ENCODE measurements at regions not wholly inside any gene's neighbourhood (a gene's known extent, or its start where the extent isn't known, plus 50 kb on each side); places are given as distances from the start of the nearest gene placed in this dataset.
A peak's percentile ranks its signal among the peaks of the same experiment; 100 is the strongest.

GRCh38 chr15:62835762-62836161 lies 206.8 kb upstream of the TPM1 start:
- Histone ChIP-seq H3K79me2 (ENCODE audit: control insufficient read depth, insufficient read depth, low read length) (no peaks in the 10 kb centered on the region), H3K9me3 (ENCODE audit: control insufficient read depth, insufficient read depth, low read depth, low read length) (no peaks in the 10 kb centered on the region), H3K4me1 (ENCODE audit: control insufficient read depth, extremely low read depth, insufficient read depth, low read length) (no peaks in the 10 kb centered on the region), H4K20me1 (ENCODE audit: control insufficient read depth, extremely low read depth, insufficient read depth, low read length) (no peaks in the 10 kb centered on the region), H3K4me3 (replicated peaks in 1 of 4; ENCODE audit: control extremely low read depth in 1 of 4, insufficient read depth in 1 of 4, low read depth in 3 of 4, low read length in 4 of 4) (no peak overlapping the region), H3K4me2 (ENCODE audit: extremely low read depth, insufficient read depth, low read length) (no peak overlapping the region), H3K36me3 (ENCODE audit: control insufficient read depth, insufficient read depth, low read length) (peaks cover 7% of the 10 kb centered on the region), H2AFZ (ENCODE audit: low read length) (no peak overlapping the region), H3K27me3 (ENCODE audit: control insufficient read depth, insufficient read depth, low read length) (no peaks in the 10 kb centered on the region), H3K27ac (ENCODE audit: insufficient read depth, low read length) (no peak overlapping the region), H3K9ac (ENCODE audit: insufficient read depth, low read length) (no peak overlapping the region)
- TF ChIP-seq EZH2 (IDR thresholded peaks at IDR 0.05; ENCODE audit: low read length, missing control alignments) (no peak), CTCF (conservative IDR thresholded peaks at IDR 0.05 in 1 of 2, IDR thresholded peaks at IDR 0.05 in 1 of 2; ENCODE audit: low read depth in 1 of 2, low read length in 2 of 2) (no peak)
- no peak for DNase-seq (ENCODE audit: low read depth in 2 of 2)

- Histone ChIP-seq H3K9ac (ENCODE audit: insufficient read depth, low read length) (no peak overlapping the region), H3K36me3 (ENCODE audit: control insufficient read depth, insufficient read depth, low read length) (peaks cover 4% of the 10 kb centered on the region), H4K20me1 (ENCODE audit: control insufficient read depth, extremely low read depth, insufficient read depth, low read length) (no peaks in the 10 kb centered on the region), H3K4me1 (ENCODE audit: control insufficient read depth, extremely low read depth, insufficient read depth, low read length) (no peaks in the 10 kb centered on the region), H3K9me3 (ENCODE audit: control insufficient read depth, insufficient read depth, low read depth, low read length) (no peaks in the 10 kb centered on the region), H2AFZ (ENCODE audit: low read length) (no peak overlapping the region), H3K4me3 (replicated peaks in 1 of 4; ENCODE audit: control extremely low read depth in 1 of 4, insufficient read depth in 1 of 4, low read depth in 3 of 4, low read length in 4 of 4) (no peak overlapping the region), H3K4me2 (ENCODE audit: extremely low read depth, insufficient read depth, low read length) (no peak overlapping the region), H3K79me2 (ENCODE audit: control insufficient read depth, insufficient read depth, low read length) (no peaks in the 10 kb centered on the region), H3K27me3 (ENCODE audit: control insufficient read depth, insufficient read depth, low read length) (no peaks in the 10 kb centered on the region), H3K27ac (ENCODE audit: insufficient read depth, low read length) (no peak overlapping the region)
- TF ChIP-seq CTCF (conservative IDR thresholded peaks at IDR 0.05 in 1 of 2, IDR thresholded peaks at IDR 0.05 in 1 of 2; ENCODE audit: low read depth in 1 of 2, low read length in 2 of 2) = no peak
- no peak for TF ChIP-seq EZH2 (IDR thresholded peaks at IDR 0.05; ENCODE audit: low read length, missing control alignments)
- peak in 1 of 2 donors; percentile 63 for DNase-seq (ENCODE audit: low read depth in 2 of 2)
Observed at GRCh38 chr15:62840526-62841268, 201.8 kb upstream of the TPM1 start.

GRCh38 chr15:62841269-62841628 lies 201.3 kb upstream of the TPM1 start:
- Histone ChIP-seq H3K4me2 (ENCODE audit: extremely low read depth, insufficient read depth, low read length) (no peak overlapping the region), H2AFZ (ENCODE audit: low read length) (no peak overlapping the region), H3K4me1 (ENCODE audit: control insufficient read depth, extremely low read depth, insufficient read depth, low read length) (no peaks in the 10 kb centered on the region), H3K27me3 (ENCODE audit: control insufficient read depth, insufficient read depth, low read length) (no peaks in the 10 kb centered on the region), H3K4me3 (replicated peaks in 1 of 4; ENCODE audit: control extremely low read depth in 1 of 4, insufficient read depth in 1 of 4, low read depth in 3 of 4, low read length in 4 of 4) (no peak overlapping the region), H3K9ac (ENCODE audit: insufficient read depth, low read length) (no peak overlapping the region), H4K20me1 (ENCODE audit: control insufficient read depth, extremely low read depth, insufficient read depth, low read length) (no peaks in the 10 kb centered on the region), H3K79me2 (ENCODE audit: control insufficient read depth, insufficient read depth, low read length) (no peaks in the 10 kb centered on the region), H3K9me3 (ENCODE audit: control insufficient read depth, insufficient read depth, low read depth, low read length) (no peaks in the 10 kb centered on the region), H3K27ac (ENCODE audit: insufficient read depth, low read length) (no peak overlapping the region), H3K36me3 (ENCODE audit: control insufficient read depth, insufficient read depth, low read length) (no peaks in the 10 kb centered on the region)
- peak in 1 of 2 donors; percentile 76 for DNase-seq (ENCODE audit: low read depth in 2 of 2)
- TF ChIP-seq EZH2 (IDR thresholded peaks at IDR 0.05; ENCODE audit: low read length, missing control alignments) (no peak), CTCF (conservative IDR thresholded peaks at IDR 0.05 in 1 of 2, IDR thresholded peaks at IDR 0.05 in 1 of 2; ENCODE audit: low read depth in 1 of 2, low read length in 2 of 2) (no peak)

Data from fibroblast of lung (primary cell).